ENCODE measurements at regions not wholly inside any gene's neighbourhood (a gene's known extent, or its start where the extent isn't known, plus 50 kb on each side); places are given as distances from the start of the nearest gene placed in this dataset.
A peak's percentile ranks its signal among the peaks of the same experiment; 100 is the strongest.
"Not testable (repeated sequence)": the region's sequence is repeated elsewhere in the genome, so short reads cannot be mapped to it uniquely, and the experiment has no call there.

DNA sequence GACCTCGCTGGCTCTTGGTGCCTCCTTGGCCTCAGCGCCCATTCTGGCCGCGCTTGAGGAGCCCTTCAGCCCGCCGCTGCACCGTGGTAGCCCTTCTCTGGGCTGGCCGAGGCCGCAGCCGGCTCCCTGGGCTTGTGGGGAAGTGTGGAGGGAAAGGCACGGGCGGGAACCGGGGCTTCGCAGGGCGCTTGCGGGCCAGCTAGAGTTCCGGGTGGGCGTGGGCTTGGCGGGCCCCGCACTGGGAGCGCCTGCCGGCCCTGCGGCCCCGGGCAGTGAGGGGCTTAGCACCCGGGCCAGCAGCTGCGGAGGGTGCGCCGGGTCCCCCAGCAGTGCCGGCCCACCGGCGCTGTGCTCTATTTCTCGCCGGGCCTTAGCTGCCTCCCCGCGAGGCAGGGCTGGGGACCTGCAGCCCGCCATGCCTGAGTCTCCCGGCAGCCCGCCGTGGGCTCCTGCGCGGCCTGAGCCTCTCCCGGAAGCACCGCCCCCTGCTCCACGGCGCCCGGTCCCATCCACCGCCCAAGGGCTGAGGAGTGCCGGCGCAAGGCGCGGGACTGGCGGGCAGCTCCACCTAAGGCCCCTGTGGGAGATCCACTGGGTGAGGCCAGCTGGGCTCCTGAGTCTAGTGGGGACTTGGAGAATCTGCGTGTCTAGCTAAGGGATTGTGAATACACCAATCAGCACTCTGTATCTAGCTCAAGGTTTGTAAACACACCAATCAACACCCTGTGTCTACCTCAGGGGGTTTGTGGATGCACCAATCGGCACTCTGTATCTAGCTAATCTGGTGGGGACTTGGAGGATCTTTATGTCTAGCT, 141.1 kb downstream of the SLCO4C1 start:
- DNase-seq (ENCODE audit: low spot score) = not testable (repeated sequence)

DNA sequence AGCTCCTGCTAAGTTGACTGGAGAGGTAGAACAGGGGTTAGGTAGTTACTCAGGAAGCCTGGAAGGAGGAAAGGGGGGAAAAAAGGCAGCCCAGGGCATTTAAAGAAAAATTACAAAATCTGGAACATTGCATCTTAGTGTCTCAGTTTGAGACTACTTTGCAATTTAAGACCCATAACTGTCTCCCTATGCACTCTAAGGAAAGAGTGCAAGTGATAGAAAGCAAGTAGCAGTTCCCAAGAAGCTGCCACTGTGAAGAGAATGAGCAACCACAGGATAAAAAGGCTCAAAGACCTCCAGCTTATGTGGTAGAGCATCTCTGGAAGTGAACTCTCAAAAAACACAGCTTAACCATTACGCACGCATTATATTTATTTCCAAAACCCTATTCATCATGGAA, 141.8 kb downstream of the SLCO4C1 start:
- no peak for DNase-seq (ENCODE audit: low spot score)

DNA sequence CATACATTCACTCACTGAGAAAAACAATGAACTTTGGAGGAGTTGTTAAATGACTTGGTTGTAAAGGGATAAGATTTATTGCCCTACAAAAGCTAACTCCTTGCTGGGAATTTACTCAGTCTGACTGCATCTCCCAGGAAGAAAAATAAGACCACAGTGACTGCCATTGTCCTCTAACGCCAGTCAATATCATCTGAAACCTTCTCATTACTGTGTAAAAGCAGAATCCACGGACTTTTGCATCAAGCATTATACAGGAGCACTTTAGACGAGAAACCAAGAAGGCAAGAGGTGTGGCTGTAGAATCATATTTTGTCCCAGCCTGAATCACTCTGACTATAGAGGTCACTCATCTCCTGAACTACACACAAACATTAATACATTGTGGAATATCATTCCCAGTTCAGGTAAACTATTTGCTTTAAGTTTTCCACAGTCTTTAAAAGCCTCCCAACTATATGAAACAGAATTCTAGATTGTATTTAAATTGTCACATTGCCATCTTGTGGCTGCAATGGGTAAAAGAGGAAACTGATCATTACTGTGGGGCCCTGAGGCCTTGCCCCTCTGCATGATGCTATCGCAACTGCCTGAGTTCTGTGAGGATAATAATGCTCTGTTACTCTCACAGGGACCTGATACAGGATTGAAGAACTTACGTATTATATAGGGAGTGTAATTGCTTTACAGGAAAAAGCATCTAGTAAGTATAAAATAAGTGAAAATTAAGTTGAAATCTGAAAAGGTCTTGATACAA, 142.9 kb downstream of the SLCO4C1 start:
- peak; percentile 53 for DNase-seq (ENCODE audit: low spot score)

DNA sequence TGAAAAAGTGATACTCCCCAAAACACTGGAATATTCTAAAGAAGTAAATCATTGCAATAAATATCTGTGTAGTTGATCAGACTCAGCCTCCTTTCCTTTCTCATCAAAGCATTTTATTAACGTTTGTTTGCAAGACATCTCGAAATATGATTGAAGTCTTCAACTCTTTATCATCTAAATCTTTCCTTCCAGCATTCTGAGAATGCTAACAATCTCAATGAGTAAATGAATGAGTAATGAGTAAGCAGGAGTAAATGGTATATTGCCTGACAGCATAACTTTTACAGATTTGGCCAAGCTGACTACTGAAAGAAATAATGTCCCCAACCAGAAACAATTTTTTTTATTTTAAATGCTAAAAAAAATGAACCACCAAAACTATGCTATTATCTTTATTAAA, 157.1 kb downstream of the SLCO4C1 start:
- DNase-seq (ENCODE audit: low spot score) = no peak

DNA sequence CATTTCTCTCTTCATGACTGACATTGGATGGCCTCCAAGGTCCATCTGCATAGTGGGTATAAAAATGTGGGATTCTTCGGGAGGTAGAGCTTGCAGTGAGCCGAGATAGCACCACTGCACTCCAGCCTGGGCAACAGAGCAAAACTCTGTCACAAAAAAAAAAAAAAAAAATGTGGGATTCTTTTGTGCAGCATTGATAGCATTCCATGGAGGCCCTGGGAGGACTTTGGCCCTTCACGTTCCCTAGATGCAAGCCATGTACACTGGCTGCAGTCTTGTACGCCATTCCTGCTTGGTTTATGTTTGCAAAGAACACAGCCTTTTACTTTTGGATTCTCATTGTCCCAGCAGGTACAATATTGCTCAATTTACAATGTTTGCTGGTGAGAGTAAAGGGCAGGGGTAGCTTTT, 157.8 kb downstream of the SLCO4C1 start:
- DNase-seq (ENCODE audit: low spot score) = no peak

DNA sequence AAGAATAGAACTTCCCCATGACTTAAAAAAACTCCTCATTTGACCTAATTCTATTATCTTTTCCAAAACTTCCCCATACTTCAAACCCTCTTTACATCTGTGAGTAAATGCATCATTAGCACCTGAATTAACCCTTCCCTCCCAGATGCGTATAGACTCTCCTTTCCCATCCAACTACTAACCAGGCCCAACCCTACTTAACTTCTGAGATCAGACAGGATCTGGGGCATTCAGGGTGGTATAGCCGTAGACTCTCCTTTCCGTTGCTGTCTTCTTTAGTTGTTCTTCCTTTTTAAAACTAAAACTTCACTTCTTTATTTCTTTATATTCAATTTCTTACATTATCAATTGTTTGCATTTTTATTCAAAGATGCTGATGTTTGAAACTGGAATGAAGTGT, 165.2 kb downstream of the SLCO4C1 start:
- no peak for DNase-seq (ENCODE audit: low spot score)

DNA sequence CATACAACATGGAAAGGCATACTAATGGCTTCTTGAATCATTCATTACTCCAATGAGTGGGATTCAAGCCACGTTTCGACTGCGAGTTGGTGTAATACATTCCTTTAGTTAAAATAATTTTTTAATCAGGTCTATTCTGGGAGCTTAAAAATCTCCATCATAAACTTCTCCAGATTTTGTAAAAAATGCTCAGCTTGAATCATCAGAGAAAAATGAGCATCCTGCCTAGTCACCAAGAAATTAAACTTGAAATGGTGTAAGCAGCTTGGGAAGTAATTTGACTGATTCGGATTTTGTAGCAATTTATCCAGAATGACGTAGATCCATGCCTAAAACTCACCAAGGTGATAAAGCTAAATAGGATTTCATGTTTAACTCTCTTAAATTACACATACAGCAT, 165.7 kb downstream of the SLCO4C1 start:
- DNase-seq (ENCODE audit: low spot score) = no peak

DNA sequence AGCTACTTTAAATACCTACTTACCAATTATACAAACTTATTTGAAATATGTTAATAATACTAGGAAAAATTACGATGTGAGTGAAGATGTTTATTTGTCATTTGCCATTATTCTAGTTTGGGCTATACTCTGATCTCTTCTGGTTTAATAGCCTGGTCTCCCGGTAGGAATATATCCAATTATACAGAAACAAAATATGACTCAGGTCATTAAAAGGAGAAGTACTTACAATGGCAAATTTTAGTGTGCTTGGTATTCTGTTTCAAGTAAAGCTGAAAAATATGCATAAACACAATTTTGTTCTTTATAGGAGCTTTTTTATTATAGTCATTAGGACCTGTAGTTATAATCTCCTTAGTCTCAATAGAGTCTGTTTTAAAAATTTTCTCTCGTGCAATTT, 176.8 kb downstream of the SLCO4C1 start:
- DNase-seq (ENCODE audit: low spot score) = no peak

DNA sequence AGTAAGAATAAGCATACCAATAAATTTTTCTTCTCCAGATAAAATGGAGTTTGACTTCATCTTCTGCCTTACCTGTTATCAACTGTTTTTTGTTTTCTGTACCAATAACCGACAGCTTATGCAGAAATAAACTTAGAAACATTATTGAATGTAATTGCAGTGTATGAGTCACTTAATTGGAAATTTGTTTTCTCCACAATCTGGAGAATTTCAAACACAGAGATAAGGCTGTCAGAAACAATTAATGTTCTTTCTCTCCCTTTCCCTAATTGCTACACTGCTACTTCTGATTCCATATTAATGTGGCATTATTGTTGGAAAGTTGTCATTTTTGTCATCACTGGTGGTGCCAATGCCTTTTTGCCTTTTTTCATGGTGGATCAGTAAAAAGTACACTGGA, 180.3 kb downstream of the SLCO4C1 start:
- no peak for DNase-seq (ENCODE audit: low spot score)

DNA sequence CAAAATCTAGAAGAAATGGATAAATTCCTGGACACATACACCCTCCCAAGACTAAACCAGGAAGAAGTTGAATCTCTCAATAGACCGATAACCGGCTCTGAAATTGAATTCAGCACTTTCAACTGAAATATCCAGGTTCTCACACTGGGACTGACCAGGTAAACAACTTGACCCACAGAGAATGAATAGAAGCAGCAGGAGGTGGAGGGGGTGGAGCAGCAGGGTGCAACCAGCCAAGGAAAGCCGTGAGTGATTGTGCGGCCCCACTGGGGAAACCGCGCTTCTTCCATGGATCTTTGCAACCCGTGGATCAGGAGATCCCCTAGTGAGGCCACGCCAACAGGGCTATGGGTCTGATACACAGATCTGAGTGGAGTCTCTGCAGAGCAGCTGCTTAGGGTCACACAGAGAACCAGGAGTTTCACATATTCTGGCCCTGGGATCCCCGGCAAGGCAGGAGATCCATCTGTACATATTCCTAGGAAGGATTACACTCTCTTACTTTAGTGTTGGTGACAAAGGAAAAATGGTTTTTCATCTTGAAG, 181.5 kb downstream of the SLCO4C1 start:
- peak; percentile 8 for DNase-seq (ENCODE audit: low spot score)

DNA sequence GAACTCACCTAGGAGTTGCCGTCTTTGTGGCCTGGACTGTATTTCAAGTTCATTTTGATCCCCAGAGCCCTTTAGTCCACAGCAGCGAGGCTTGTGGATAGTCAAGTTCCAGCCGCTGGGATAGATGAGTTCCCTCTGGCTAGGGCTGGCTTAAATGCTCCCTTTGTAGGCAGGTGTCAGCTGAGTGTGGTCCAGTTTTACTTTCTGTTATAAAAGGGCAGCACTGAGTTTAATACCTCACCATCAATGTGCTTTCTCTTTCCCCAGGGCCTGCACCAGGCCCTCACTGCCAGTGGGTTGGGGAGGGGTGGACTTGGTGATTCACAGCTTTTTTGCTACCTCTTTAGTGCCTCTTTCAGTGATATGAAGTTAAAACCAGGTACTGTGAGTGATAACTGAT, 188.2 kb downstream of the SLCO4C1 start:
- DNase-seq (ENCODE audit: low spot score) = no peak

DNA sequence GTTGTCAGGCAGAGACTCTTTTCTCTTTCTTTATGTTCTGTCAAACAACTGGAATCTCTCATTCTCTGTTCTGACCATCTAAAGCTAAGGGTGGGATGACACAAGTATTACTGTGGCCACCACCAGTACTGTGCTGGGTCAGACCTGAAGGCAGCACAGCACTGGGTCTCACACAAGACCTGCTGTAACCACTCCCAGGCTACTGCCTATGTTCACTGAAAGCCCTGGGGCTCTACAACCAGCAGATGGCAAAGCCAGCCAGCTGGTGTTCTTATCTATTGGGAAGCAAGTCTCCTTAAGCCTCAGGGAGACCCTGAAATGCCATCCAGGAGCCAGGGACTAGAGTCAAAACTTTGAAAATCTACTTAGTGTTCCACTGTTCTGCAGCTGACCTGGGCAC, 189.5 kb downstream of the SLCO4C1 start:
- DNase-seq (ENCODE audit: low spot score) = no peak

DNA sequence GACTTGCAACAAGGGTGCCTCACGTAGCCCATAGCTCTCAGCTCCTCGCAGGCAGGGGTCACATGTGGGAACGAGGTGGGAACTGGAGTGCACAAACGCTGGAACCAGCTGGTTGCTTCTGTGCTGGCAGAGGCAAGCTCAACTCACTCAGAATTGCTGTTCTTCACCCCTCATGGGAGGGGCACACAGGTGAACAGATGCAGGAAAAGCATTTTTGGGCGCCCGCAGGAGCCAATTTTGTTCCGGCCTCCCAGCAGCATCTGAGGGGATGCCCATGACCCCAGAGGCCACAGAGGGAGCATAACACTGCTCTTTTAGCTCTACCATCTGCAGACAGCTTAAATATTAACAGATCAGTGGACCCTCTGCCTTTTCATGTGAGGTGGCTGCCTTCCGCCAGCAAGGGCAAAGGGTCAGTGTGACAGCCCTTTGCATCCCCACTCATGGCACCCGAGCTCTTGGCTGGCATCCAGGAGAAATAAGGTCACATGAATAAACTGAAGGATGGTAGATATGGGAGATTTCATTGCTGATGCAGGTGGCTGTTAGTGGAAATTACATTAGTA, 196.2 kb downstream of the SLCO4C1 start:
- DNase-seq (ENCODE audit: low spot score) = no peak

DNA sequence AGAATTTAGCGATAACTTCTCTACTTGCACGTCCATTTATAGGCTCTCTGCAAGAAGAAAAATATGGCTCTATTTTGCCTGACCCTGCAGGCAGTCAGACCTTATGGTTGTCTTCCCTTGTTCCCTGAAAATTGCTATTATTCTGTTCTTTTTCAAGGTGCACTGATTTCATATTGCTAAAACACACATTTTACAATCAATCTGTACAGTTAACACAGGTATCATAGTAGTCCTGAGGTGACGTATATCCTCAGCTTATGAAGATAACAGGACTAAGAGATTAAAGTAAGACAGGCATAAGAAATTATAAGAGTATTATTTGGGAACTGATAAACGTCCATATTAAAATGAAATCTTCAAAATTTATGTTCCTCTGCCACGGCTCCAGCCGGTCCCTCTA, 197.0 kb downstream of the SLCO4C1 start:
- DNase-seq (ENCODE audit: low spot score) = not testable (repeated sequence)

DNA sequence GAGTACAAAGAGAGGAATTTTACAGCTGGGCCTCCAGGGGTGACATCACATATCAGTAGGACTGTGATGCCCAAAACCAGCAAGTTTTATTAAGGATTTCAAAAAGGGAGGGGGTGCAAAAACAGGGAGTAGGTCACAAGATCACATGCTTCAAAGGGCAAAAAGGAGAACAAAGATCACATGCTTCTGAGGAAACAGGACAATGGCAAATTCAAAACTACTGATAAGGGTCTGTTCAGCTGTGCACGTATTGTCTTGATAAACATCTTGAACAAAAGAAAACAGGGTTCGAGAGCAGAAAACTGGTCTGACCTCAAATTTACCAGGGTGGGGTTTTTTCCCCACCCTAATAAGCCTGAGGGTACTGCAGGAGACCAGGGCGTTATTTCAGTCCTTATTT, 197.5 kb downstream of the SLCO4C1 start:
- DNase-seq (ENCODE audit: low spot score) = not testable (repeated sequence)

DNA sequence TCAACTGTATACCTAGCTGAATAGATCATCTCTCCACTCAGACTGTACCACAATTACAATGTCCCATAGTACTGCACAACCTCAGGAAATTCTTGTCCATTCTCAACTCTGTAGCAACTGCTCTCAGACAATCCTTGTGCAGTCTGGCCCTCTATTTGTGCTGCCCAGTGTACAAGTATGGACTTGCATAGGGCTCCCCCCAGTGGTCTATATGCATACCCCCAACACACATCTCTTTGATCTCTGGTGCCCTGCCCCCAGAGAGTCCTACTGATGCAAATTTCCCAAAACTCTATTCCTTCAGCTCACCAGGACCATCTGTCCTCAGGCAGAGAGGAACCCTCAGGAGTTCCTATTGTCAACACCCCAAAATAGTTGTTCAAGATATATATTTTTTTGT, 205.3 kb downstream of the SLCO4C1 start:
- peak; percentile 60 for DNase-seq (ENCODE audit: low spot score)

DNA sequence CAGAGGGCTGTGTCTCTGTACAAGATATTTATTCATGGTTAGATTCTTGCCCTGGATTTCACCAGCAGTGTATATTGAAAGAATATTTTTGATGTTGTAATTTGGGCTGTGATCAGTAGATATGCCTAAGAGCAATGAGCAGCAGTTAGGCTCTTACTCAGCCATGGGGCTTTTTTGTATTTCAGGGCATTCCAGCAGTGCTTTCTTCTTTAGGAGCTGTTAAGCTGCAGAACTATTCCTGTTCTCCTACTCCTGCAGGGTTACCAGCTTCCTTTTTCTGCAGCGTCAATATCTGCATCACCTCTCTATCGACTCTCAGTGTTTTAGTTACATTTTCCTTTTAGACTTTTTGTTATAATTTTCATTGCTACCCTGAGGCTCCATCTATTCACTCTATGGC, 206.2 kb downstream of the SLCO4C1 start:
- DNase-seq (ENCODE audit: low spot score) = peak; percentile 8

DNA sequence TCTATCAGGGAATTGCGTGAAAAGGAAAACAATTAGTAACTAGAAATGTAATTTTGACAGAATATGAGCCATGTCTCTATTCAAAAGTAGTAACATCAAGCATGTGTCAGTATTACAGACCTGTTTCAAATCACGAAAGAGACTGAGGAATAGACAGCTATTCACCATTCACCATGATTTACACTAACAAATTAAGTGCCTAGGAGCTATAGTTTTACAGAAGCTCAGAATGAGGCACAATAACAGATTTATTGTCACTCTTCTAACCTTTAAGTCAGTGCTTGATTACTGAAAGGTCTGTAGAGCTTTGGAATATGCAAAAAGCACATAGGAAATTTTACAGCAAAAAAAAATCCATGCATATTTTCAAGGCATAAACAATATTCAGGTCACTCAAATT, 208.2 kb downstream of the SLCO4C1 start:
- DNase-seq (ENCODE audit: low spot score) = no peak

DNA sequence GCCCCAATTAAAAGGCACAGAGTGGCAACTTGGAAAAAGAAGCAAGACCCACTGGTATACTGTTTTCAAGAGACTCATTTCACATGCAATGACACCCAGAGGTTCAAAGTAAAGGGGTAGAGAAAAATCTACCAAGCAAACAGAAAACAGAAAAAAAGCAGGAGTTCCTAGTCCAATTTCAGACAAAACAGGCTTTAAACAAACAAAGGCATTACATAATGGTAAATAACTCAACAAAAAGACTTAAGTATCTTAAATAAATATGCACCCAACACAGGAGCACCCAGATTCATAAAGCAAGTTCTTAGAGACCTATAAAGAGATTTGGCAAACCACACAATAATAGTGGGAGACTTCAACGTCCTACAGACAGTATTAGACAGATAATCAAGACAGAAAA, 215.8 kb downstream of the SLCO4C1 start:
- DNase-seq (ENCODE audit: low spot score) = no peak

DNA sequence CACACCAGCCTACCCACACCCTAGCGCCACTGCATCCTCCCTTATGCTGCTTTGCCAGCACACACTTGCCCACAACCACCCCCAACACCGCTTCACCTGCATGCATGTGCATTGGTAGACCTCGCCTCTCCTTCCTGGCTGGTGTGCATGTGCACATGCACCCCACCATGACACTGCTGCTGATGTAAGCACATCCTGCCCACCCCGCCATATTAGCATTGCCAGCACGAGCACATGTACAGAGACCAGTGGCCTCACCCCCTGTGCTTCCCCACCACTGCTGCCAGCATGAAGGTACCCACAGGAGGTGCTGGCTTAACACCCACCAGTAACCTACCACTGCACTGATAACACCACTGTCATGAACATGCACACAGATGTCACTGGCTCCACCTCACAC, 218.2 kb downstream of the SLCO4C1 start:
- DNase-seq (ENCODE audit: low spot score) = no peak

DNA sequence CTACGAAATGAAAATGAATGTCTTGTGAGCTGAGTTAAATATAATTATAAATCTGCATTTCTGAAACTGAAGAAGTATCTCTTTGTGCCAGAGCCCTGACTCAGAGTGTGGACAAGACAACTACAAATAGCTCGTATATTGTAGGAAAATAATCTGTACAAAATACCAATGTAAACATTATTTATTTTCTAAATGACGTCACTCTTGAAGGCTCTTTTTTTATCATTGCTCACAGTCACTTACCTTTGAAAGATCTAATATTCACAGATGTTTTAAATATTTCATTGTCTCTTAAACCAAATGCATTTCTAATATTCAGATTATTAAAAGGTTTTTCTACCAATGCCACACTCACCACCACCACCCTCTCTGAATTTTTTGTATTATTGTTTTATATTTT, 226.1 kb downstream of the SLCO4C1 start:
- no peak for DNase-seq (ENCODE audit: low spot score)

DNA sequence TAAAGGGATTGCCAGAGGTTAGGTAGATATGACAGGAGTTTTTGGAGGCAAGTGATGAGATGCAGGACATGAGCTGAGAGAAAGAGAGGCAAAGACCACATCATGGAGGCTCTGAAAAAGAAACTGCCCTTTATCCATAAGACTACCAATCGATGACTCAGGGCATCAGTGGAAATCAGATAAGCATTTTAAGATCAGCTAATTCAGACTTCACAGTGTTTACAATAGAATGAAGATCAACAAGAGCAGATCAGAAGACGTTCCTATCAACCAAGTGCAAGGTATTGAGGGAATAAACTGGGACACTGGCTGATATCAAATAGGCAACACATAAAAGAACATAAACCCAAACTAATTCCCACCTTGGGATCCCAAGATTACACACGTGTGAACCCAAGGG, 227.2 kb downstream of the SLCO4C1 start:
- no peak for DNase-seq (ENCODE audit: low spot score)

DNA sequence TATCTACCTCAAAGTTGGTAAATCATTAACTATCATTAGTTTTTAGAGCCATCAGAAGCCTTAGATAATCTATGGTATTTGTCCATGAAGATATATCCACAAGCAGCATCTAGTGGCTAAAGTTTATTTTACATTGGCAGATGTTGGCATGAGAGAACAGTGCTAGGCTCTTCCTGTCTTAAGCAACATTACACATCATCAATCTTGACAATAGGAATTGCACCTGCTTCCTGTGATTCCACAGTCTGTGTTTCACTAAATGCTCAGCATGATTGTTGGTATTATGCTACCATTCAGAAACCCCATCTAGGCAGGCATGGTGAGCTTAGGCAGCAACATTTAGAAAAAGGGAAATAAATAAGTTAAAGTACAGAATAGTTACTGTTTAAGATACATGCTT, 246.6 kb downstream of the SLCO4C1 start:
- DNase-seq (ENCODE audit: low spot score) = no peak

Measured in iPS-NIHi11 (cell line).